Gastrocnemius medialis (tissue), 4 donors: ENCODE measurements at regions not wholly inside any gene's neighbourhood (a gene's known extent, or its start where the extent isn't known, plus 50 kb on each side); places are given as distances from the start of the nearest gene placed in this dataset.

Source experiments
- ATAC-seq, 2 donors: fragments of 150-250 bp; one replicate each; pipeline ENCODE4 v1.9.1; 2016
- DNase-seq, 2 donors: peaks; one replicate each; pipeline ENCODE4 v3.0.0-alpha.2; 2019
- H3K27ac ChIP-seq, 4 donors: fragments of 200-600 bp; sonication (generic); 1 replicate in 1 of 4; 2 replicates in 3 of 4; pipeline ENCODE4 v1.5.1; 2016 to 2018; ENCODE audit warnings: mild to moderate bottlenecking in 2 of 4, moderate library complexity in 1 of 4
- H3K27me3 ChIP-seq, 3 donors: fragments of 200-600 bp; sonication (generic) in 2 of 3; 1 replicate in 1 of 3; 2 replicates in 2 of 3; pipeline versions ENCODE4 v1.5.1 to v1.6.0; 2016 to 2019; ENCODE audit warnings: mild to moderate bottlenecking in 1 of 3, moderate library complexity in 1 of 3
- H3K36me3 ChIP-seq, 2 donors: fragments of 200-600 bp; sonication (generic) in 1 of 2; one replicate each; pipeline ENCODE4 v1.5.1; 2017 to 2018
- H3K4me1 ChIP-seq, 2 donors: fragments of 200-600 bp; sonication (generic) in 1 of 2; one replicate each; pipeline ENCODE4 v1.5.1; 2016 to 2017; ENCODE audit warnings: mild to moderate bottlenecking in 2 of 2
- H3K4me3 ChIP-seq, 4 donors: fragments of 200-600 bp; sonication (generic) in 3 of 4; 1 replicate in 1 of 4; 2 replicates in 3 of 4; pipeline ENCODE4 v1.5.1; 2016 to 2019; ENCODE audit warnings: mild to moderate bottlenecking in 2 of 4
- H3K9me3 ChIP-seq, 3 donors: fragments of 200-600 bp; sonication (generic) in 2 of 3; 1 replicate in 1 of 3; 2 replicates in 2 of 3; pipeline ENCODE4 v1.5.1; 2016 to 2019
- POLR2A ChIP-seq, 2 donors: fragments of 450-650 bp; IDR thresholded peaks; one replicate each; pipeline ENCODE4 v1.6.1; 2017; ENCODE audit warnings: antibody characterized with exemption in 2 of 2, mild to moderate bottlenecking in 2 of 2, moderate library complexity in 2 of 2
- in situ Hi-C, 4 donors: fragments of 200-750 bp; cut with MboI; loops; one replicate each; pipeline versions ENCODE4 v1.15.0 to v1.8.0; 2017; ENCODE audit warnings: low sequenced_read_pairs in 4 of 4
- intact Hi-C: fragments of 100-400 bp; cut with DNase I; formaldehyde crosslinking; loops from one replicate; pipeline ENCODE4 v1.15.1; 2023; ENCODE audit warnings: low total_unique reads
- TF ChIP-seq, protein P1 (sequence below), 5 experiments: fragments of 450-650 bp in 3 of 5; fragments of 200-600 bp in 2 of 5; sonication (generic) in 2 of 5; IDR thresholded peaks in 4 of 5; conservative IDR thresholded peaks in 1 of 5; 1 replicate in 4 of 5; 2 replicates in 1 of 5; pipeline ENCODE4 v1.5.1; 2016 to 2019; ENCODE audit warnings: antibody characterized with exemption in 5 of 5, mild to moderate bottlenecking in 3 of 5, moderate library complexity in 3 of 5

DNA sequence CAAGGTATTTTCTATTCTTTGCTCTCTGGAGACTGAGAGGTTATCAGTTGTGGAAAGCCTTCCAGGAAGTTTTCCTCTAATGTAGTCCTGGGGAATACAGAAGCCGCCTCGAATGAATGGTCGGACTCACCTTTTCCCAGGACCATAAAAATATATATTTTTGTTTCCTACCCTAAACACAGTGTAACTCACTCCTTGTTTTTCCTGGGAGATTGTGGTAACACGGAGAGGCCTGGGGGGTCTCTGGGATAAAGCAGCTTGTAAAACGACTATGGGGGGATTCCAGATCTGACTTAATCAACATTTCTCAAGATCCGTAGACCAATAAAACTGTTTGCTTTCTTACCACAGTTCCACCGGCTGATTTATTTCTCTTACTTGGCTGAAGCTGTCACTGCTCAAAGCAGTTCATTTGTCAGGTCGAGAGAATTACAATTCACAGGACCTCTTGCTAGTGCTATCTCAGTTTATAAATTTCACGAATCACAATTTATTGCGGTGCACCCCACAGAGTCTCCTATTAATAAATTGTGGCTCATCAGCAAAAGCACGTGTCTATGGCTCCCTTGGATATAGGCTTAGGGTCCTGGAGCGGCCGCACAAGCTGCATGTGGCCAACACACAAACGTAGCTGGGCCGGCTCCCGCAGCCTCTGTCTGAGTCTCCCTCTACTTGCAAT, 176.3 kb upstream of the BMPER start:
- TF ChIP-seq, protein P1, sequence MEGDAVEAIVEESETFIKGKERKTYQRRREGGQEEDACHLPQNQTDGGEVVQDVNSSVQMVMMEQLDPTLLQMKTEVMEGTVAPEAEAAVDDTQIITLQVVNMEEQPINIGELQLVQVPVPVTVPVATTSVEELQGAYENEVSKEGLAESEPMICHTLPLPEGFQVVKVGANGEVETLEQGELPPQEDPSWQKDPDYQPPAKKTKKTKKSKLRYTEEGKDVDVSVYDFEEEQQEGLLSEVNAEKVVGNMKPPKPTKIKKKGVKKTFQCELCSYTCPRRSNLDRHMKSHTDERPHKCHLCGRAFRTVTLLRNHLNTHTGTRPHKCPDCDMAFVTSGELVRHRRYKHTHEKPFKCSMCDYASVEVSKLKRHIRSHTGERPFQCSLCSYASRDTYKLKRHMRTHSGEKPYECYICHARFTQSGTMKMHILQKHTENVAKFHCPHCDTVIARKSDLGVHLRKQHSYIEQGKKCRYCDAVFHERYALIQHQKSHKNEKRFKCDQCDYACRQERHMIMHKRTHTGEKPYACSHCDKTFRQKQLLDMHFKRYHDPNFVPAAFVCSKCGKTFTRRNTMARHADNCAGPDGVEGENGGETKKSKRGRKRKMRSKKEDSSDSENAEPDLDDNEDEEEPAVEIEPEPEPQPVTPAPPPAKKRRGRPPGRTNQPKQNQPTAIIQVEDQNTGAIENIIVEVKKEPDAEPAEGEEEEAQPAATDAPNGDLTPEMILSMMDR (IDR thresholded peaks at IDR 0.05 in 4 of 5, conservative IDR thresholded peaks at IDR 0.05 in 1 of 5) = no peak
- TF ChIP-seq POLR2A (IDR thresholded peaks at IDR 0.05) = no peak
- in situ Hi-C loops = no loop called here
- Histone ChIP-seq H3K27ac (no peak overlapping the region), H3K4me3 (no peak overlapping the region), H3K9me3 (no peaks in the 10 kb centered on the region), H3K36me3 (no peaks in the 10 kb centered on the region), H3K4me1 (no peaks in the 10 kb centered on the region), H3K27me3 (no peaks in the 10 kb centered on the region)
- DNase-seq = no peak
- intact Hi-C loops = no loop called here
- ATAC-seq = no peak

DNA sequence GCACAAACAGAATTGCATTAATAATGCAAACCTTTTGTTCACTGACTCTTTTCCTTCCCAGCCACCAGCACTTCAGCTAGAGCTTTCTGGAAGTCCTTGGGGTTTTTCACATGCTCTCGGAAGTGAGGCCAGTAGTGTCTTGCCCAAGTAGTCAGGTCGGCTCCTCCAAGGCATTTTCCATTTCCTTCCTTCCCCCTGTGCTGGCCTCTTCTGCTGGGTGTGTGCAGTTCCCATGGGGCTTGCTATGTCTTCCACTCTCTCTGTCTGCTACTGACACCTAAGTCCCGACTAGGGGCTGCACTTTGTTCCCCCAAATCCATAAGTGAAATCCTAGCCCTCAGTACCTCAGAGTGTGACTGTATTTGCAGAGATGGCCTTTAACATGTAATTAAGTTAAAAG, 175.6 kb upstream of the BMPER start:
- H3K9me3 ChIP-seq = no peaks in the 10 kb centered on the region
- H3K4me1 ChIP-seq = no peaks in the 10 kb centered on the region
- DNase-seq = no peak
- no peak overlapping the region for H3K4me3 ChIP-seq
- H3K27me3 ChIP-seq = no peaks in the 10 kb centered on the region
- no peak overlapping the region for H3K27ac ChIP-seq
- no peak for ATAC-seq
- TF ChIP-seq, protein P1 (IDR thresholded peaks at IDR 0.05 in 4 of 5, conservative IDR thresholded peaks at IDR 0.05 in 1 of 5) = no peak
- H3K36me3 ChIP-seq = no peaks in the 10 kb centered on the region
- intact Hi-C loops (no loop called here), in situ Hi-C loops (no loop called here)

DNA sequence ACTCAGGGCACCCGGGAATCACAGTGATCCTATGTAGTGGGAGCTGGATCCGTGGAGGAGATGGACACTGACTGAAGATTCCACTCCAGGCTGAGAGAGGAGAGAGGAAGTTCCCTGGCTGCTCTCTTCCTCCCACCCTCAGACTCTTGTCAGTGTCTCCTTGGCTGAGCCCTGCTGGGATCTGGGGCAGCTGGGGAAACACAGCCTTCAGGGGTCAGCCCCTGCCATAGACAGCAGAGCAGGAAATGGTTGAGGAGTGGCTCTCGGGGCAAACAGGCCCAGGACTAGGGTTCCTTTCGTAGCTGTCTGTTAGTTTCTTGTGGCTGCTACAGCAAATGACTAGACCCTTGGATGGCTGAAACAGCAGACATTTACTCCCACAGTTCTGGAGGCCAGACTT, 174.4 kb upstream of the BMPER start:
- Histone ChIP-seq H3K4me1 (no peaks in the 10 kb centered on the region), H3K9me3 (no peaks in the 10 kb centered on the region), H3K4me3 (no peak overlapping the region), H3K27me3 (no peaks in the 10 kb centered on the region), H3K27ac (no peak overlapping the region), H3K36me3 (no peaks in the 10 kb centered on the region)
- in situ Hi-C loops = no loop called here
- TF ChIP-seq POLR2A (IDR thresholded peaks at IDR 0.05) = no peak
- TF ChIP-seq, protein P1 (IDR thresholded peaks at IDR 0.05 in 4 of 5, conservative IDR thresholded peaks at IDR 0.05 in 1 of 5) = no peak
- ATAC-seq (no peak), DNase-seq (no peak)
- intact Hi-C loops = no loop called here

DNA sequence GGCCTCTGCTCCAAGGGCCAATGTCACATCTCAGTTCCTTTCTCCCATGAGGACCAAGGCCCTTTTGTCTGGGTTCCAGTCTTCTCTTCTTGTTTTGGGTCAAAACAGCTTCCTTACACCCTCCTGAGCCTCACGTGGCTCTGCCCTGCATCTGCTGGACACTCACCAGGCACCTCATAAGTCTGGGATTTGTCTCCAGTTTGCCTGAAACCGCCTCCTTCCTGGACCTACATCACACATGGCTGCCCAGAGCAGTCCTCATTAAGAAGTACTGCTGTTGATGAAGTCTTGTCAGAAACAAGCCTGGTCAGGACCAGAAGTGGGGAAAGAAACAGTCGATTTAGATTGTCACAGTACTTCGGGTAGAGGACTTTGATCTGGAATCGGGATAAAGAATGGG, 173.4 kb upstream of the BMPER start:
- DNase-seq = no peak
- Histone ChIP-seq H3K27ac (no peak overlapping the region), H3K4me1 (no peaks in the 10 kb centered on the region), H3K27me3 (no peaks in the 10 kb centered on the region), H3K9me3 (no peaks in the 10 kb centered on the region), H3K4me3 (no peak overlapping the region), H3K36me3 (no peaks in the 10 kb centered on the region)
- ATAC-seq = no peak
- TF ChIP-seq, protein P1 (IDR thresholded peaks at IDR 0.05 in 4 of 5, conservative IDR thresholded peaks at IDR 0.05 in 1 of 5) = no peak
- no peak for TF ChIP-seq POLR2A (IDR thresholded peaks at IDR 0.05)
- intact Hi-C loops (no loop called here), in situ Hi-C loops (no loop called here)

DNA sequence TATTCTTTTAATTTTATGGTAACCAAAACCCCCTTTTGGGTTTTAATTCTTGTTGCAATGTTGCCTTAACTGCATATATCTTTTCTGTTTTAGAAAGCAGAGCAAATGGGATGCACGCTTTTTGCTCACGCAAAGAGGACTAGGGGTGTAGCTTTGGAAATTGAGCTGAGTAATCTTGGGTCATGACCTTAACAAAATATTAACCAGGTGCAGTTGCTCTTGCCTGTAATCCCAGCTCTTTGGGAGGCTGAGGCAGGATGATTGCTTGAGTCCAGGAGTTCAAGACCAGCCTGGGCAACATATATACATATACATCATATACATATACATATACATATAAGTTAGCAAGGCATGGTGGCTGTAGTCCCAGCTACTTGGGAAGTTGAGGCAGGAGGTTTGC, 172.9 kb upstream of the BMPER start:
- ATAC-seq (no peak), DNase-seq (no peak)
- Histone ChIP-seq H3K4me3 (no peak overlapping the region), H3K36me3 (no peaks in the 10 kb centered on the region), H3K4me1 (no peaks in the 10 kb centered on the region), H3K27ac (no peak overlapping the region), H3K27me3 (no peaks in the 10 kb centered on the region), H3K9me3 (no peaks in the 10 kb centered on the region)
- intact Hi-C loops = no loop called here
- no peak for TF ChIP-seq POLR2A (IDR thresholded peaks at IDR 0.05)
- TF ChIP-seq, protein P1 (IDR thresholded peaks at IDR 0.05 in 4 of 5, conservative IDR thresholded peaks at IDR 0.05 in 1 of 5) = no peak
- in situ Hi-C loops = no loop called here
